ENCODE measurements at regions not wholly inside any gene's neighbourhood (a gene's known extent, or its start where the extent isn't known, plus 50 kb on each side); places are given as distances from the start of the nearest gene placed in this dataset.

GRCh38 chr10:3258394-3258793, 85.8 kb upstream of the PITRM1 start:
- no peak overlapping the region for H3K23ac ChIP-seq (ENCODE audit: low read depth, low read length)
- no peaks in the 10 kb centered on the region for H3K9me1 ChIP-seq (ENCODE audit: insufficient read depth, low read length)
- BruUV-seq (replicated peaks), result no TSS peak
- intact Hi-C loops (cut with micrococcal nuclease) (no loop called here), in situ Hi-C loops (cut with MboI; ENCODE audit: low sequenced_read_pairs) (no loop called here), dilution Hi-C loops (cut with HindIII; ENCODE audit: low sequenced_read_pairs, unreplicated experiment) (no loop called here)
- no peak overlapping the region for H3K4me3 ChIP-seq (ENCODE audit: insufficient read depth, low read depth, low read length)
- H2AFZ ChIP-seq (replicated peaks; ENCODE audit: low read length, poor library complexity), result no peak overlapping the region
- H2BK15ac ChIP-seq (ENCODE audit: low read depth, low read length), result no peak overlapping the region
- POLR2A ChIA-PET (ENCODE audit: unreplicated experiment), result no interaction called here
- no peak overlapping the region for H3K56ac ChIP-seq (ENCODE audit: extremely low read depth, insufficient read depth, low read length)
- no peak overlapping the region for H3K18ac ChIP-seq (ENCODE audit: low read depth, low read length)
- no peak overlapping the region for H4K8ac ChIP-seq (ENCODE audit: low read depth in 2 of 2, low read length in 2 of 2)
- no peaks in the 10 kb centered on the region for H3K36me3 ChIP-seq (ENCODE audit: control insufficient read depth, insufficient read depth, low read length)
- H3K9ac ChIP-seq (ENCODE audit: low read depth, low read length), result no peak overlapping the region
- H2AK5ac ChIP-seq (ENCODE audit: low read depth, low read length), result no peak overlapping the region
- no peak overlapping the region for H2AK9ac ChIP-seq (replicated peaks; ENCODE audit: low read depth, low read length, poor library complexity)
- H2BK120ac ChIP-seq (ENCODE audit: low read depth, low read length), result no peak overlapping the region
- no peak overlapping the region for H4K5ac ChIP-seq (ENCODE audit: low read depth, low read length)
- H2BK20ac ChIP-seq (ENCODE audit: low read depth, low read length), result no peak overlapping the region
- no peak overlapping the region for H4K91ac ChIP-seq (ENCODE audit: insufficient read depth, low read depth, low read length)
- H3K79me1 ChIP-seq (ENCODE audit: low read depth in 1 of 2, low read length in 2 of 2), result no peaks in the 10 kb centered on the region
- no peak for ATAC-seq (ENCODE audit: low read depth)
- 0 out of 2 replicates have a peak overlapping the region, but pooled peaks have one; percentile 8 for H3K4ac ChIP-seq (ENCODE audit: low read depth, low read length)
- 85% methylated on average over 3 of the region's 7 CpGs; no CpG with 5 or more reads in 1 of the 2 experiments for WGBS, 2 experiments (ENCODE audit: extremely low coverage in 2 of 2, insufficient read length in 1 of 2)
- DNase-seq, result no peak
- TF ChIP-seq FOS (IDR thresholded peaks at IDR 0.05; ENCODE audit: low read depth, low read length) (no peak), POLR2A (IDR thresholded peaks at IDR 0.05; ENCODE audit: low read depth, low read length) (no peak), SMC3 (IDR thresholded peaks at IDR 0.05; ENCODE audit: low read depth, low read length) (no peak), BHLHE40 (IDR thresholded peaks at IDR 0.05; ENCODE audit: low read depth, low read length) (no peak), RFX5 (IDR thresholded peaks at IDR 0.05; ENCODE audit: low read depth, low read length) (no peak), NFE2L2 (IDR thresholded peaks at IDR 0.05; ENCODE audit: low read depth, low read length) (no peak), CEBPB (IDR thresholded peaks at IDR 0.05; ENCODE audit: low read depth, low read length) (no peak), MXI1 (IDR thresholded peaks at IDR 0.05; ENCODE audit: borderline replicate concordance, low read depth, low read length) (no peak), RAD21 (IDR thresholded peaks at IDR 0.05; ENCODE audit: low read length) (no peak)
- no peaks in the 10 kb centered on the region for H4K20me1 ChIP-seq (ENCODE audit: insufficient read depth, low read length)
- H3K4me1 ChIP-seq (ENCODE audit: control insufficient read depth, insufficient read depth, low read length), result no peaks in the 10 kb centered on the region
- CTCF ChIA-PET, result no interaction called here
- no peak overlapping the region for H3K4me2 ChIP-seq (ENCODE audit: low read depth, low read length)
- H3K27me3 ChIP-seq (ENCODE audit: control insufficient read depth, insufficient read depth, low read length), result peaks cover 2% of the 10 kb centered on the region; the same call in 1 of the 2 replicates
- no peak overlapping the region for H2BK5ac ChIP-seq (ENCODE audit: low read depth, low read length, poor library complexity, severe bottlenecking)
- no peak overlapping the region for H3K27ac ChIP-seq (ENCODE audit: insufficient read depth, low read length)
- H3K9me3 ChIP-seq (ENCODE audit: control insufficient read depth, insufficient read depth, low read length), result no peaks in the 10 kb centered on the region
- no peak overlapping the region for H3K14ac ChIP-seq (replicated peaks; ENCODE audit: low read depth, low read length)
